A673 (cell line): ENCODE measurements at regions not wholly inside any gene's neighbourhood (a gene's known extent, or its start where the extent isn't known, plus 50 kb on each side); places are given as distances from the start of the nearest gene placed in this dataset.

Source experiments
- BruUV-seq: library from RNA; stranded (reverse); fragments of 400-500 nt; replicated peaks from 2 replicates; lab custom pipeline; 2021; lab: Mats Ljungman, UMichigan
- CTCF ChIA-PET: fragments of 300-600 bp; sonication (Branson Sonifier 250); formaldehyde crosslinking; loops from one replicate; lab custom pipeline; 2022; ENCODE audit warnings: antibody characterized with exemption; lab: Charles Lee
- POLR2A ChIA-PET: fragments of 300-600 bp; sonication (Branson Sonifier 250); formaldehyde crosslinking; loops from one replicate; lab custom pipeline; 2022; ENCODE audit warnings: antibody characterized with exemption; ENCODE audit not compliant: low non-redundant PET; lab: Charles Lee
- DNase-seq: peaks from one replicate; pipeline ENCODE4 v3.0.0-alpha.2; 2015; ENCODE audit warnings: low spot score
- H3K27ac ChIP-seq: fragments of 200-600 bp; sonication (generic); 2 replicates; pipeline ENCODE4 v1.5.1; 2016; ENCODE audit warnings: mixed run types, low read depth, mild to moderate bottlenecking, mixed read lengths, antibody characterized with exemption, low read length; ENCODE audit not compliant: poor library complexity, severe bottlenecking
- H3K27me3 ChIP-seq: fragments of 200-600 bp; sonication (generic); replicated peaks from 2 replicates; pipeline ENCODE4 v1.6.1; 2017; ENCODE audit warnings: mixed run types, low read depth, mild to moderate bottlenecking, mixed read lengths, antibody characterized with exemption, low read length; ENCODE audit not compliant: insufficient read depth, poor library complexity
- H3K36me3 ChIP-seq: fragments of 200-600 bp; sonication (generic); 2 replicates; pipeline ENCODE4 v1.6.1; 2016; ENCODE audit warnings: mixed run types, mild to moderate bottlenecking, mixed read lengths, antibody characterized with exemption, low read length; ENCODE audit not compliant: insufficient read depth, poor library complexity, severe bottlenecking
- H3K4me1 ChIP-seq: fragments of 200-600 bp; sonication (generic); 2 replicates; pipeline ENCODE4 v1.6.1; 2017; ENCODE audit warnings: mixed run types, mild to moderate bottlenecking, mixed read lengths, antibody characterized with exemption, low read length; ENCODE audit not compliant: insufficient read depth, poor library complexity, severe bottlenecking
- H3K4me3 ChIP-seq: fragments of 200-600 bp; sonication (generic); 2 replicates; pipeline ENCODE4 v1.5.1; 2016; ENCODE audit warnings: low read depth, mixed run types, mild to moderate bottlenecking, mixed read lengths, low read length; ENCODE audit not compliant: poor library complexity, severe bottlenecking
- H3K9me3 ChIP-seq: fragments of 200-600 bp; sonication (generic); 2 replicates; pipeline ENCODE4 v1.6.1; 2016; ENCODE audit warnings: mixed run types, low read depth, mild to moderate bottlenecking, mixed read lengths, antibody characterized with exemption, low read length; ENCODE audit not compliant: poor library complexity, severe bottlenecking
- EZH2 ChIP-seq: fragments of 200-600 bp; sonication (generic); IDR thresholded peaks from 2 replicates; pipeline ENCODE4 v1.6.1; 2017; ENCODE audit warnings: borderline replicate concordance, low read depth, mild to moderate bottlenecking, mixed read lengths, antibody characterized with exemption, low read length; ENCODE audit not compliant: poor library complexity, severe bottlenecking
- intact Hi-C: fragments of 100-400 bp; cut with micrococcal nuclease; formaldehyde crosslinking; loops from one replicate; pipeline ENCODE4 v1.10.0; 2022; ENCODE audit not compliant: unreplicated experiment
- TF ChIP-seq, protein P1 (sequence below): fragments of 300-800, 200-600 bp; sonication (generic); conservative IDR thresholded peaks from 2 replicates; pipeline ENCODE4 v1.5.1; 2017; ENCODE audit warnings: low read depth, mild to moderate bottlenecking, antibody characterized with exemption, low read length, moderate library complexity, mixed read lengths

DNA sequence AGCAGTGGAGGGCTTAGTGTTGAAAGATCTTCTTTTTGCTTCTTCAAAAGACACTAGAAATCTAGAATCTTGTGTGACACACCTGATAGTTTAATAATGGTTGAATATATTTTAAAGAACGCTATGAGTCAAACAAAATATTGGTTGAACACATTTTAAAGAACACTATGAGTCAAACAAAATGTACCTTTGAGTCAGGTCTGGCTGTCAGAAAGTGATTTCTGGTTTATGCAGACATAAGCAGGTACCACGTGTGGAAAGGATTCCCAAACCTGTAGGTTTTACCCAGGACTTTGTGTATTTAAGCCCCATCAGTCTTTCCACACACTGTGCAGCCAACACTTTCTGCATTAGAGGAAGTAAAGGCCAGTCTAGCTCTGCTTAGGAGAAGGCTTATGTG lies 366.7 kb upstream of the TENM4 start:
- DNase-seq = no peak
- CTCF ChIA-PET = no interaction called here
- intact Hi-C loops = no loop called here
- Histone ChIP-seq H3K4me1 (no peaks in the 10 kb centered on the region), H3K9me3 (no peaks in the 10 kb centered on the region), H3K36me3 (no peaks in the 10 kb centered on the region), H3K27ac (no peak overlapping the region), H3K4me3 (no peak overlapping the region), H3K27me3 (no peaks in the 10 kb centered on the region)
- POLR2A ChIA-PET = no interaction called here
- TF ChIP-seq, protein P1, sequence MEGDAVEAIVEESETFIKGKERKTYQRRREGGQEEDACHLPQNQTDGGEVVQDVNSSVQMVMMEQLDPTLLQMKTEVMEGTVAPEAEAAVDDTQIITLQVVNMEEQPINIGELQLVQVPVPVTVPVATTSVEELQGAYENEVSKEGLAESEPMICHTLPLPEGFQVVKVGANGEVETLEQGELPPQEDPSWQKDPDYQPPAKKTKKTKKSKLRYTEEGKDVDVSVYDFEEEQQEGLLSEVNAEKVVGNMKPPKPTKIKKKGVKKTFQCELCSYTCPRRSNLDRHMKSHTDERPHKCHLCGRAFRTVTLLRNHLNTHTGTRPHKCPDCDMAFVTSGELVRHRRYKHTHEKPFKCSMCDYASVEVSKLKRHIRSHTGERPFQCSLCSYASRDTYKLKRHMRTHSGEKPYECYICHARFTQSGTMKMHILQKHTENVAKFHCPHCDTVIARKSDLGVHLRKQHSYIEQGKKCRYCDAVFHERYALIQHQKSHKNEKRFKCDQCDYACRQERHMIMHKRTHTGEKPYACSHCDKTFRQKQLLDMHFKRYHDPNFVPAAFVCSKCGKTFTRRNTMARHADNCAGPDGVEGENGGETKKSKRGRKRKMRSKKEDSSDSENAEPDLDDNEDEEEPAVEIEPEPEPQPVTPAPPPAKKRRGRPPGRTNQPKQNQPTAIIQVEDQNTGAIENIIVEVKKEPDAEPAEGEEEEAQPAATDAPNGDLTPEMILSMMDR = no peak
- no peak for TF ChIP-seq EZH2
- BruUV-seq = no TSS peak

DNA sequence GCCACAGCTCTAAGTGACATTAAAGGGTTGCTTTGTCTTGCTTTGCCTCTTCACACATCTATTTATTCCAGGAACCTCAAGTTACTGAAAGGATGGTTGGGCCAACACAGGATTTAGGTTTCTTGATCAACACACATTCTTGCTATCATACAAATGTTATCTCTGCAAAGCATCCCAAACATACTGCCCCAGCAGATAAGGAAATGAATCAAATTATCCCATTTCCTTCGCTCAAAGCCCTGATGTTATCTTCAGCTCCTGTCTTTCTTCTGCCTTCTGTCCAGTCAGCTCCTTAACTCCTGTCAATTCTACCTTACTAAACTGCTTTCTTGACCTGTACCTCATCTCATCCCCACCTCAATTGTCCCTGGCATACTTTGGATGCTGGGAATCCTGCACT lies 355.9 kb upstream of the TENM4 start:
- POLR2A ChIA-PET = no interaction called here
- intact Hi-C loops = no loop called here
- no peak overlapping the region for H3K4me3 ChIP-seq
- no peaks in the 10 kb centered on the region for H3K4me1 ChIP-seq
- no peaks in the 10 kb centered on the region for H3K27me3 ChIP-seq
- H3K36me3 ChIP-seq = no peaks in the 10 kb centered on the region
- no peak for TF ChIP-seq EZH2
- TF ChIP-seq, protein P1 = no peak
- H3K27ac ChIP-seq = no peak overlapping the region
- no TSS peak for BruUV-seq
- CTCF ChIA-PET = no interaction called here
- no peak for DNase-seq
- no peaks in the 10 kb centered on the region for H3K9me3 ChIP-seq

DNA sequence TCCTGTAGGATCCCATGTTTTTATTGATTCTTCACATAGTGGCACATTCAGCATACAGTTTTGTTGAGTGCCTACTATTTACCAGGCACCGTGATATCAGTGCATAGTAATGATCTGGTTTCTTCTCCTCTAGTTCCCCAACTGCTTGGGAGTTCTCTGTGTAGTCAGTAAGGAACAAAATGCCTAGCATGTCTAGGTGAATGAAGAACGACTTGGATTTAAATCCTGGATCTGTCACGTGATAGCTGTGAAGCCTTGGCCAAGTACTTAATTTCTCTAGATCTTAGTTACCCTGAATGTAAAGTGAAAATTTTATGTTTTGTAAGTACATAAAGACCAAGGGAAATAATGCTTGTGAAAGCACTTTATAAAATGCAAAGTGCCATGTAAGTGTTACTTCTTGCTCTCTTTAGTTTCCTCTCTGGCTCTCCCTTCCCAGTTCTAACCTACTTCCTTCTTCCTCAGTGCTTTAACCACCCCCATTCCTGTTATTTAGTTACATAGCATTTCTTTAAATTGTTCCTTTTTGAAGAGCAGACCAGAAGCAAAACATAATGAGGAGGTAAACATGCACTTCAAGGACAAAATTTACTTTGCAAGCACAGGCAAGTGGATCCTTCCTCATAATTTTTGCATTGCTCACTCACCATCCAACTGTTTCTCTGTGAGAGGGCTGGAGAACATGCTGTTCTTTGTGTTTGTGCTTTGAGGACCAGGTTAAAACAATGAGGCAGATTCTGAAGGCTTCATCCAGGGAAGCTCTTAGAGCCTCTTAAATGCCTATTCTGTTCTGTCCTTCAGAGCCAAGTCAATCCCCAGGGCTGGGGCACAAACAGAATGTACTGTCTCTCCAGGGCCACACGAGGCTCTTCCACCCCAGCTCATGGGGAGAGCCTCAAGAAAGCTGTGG lies 353.9 kb upstream of the TENM4 start:
- H3K9me3 ChIP-seq = no peaks in the 10 kb centered on the region
- no peaks in the 10 kb centered on the region for H3K36me3 ChIP-seq
- TF ChIP-seq EZH2 = no peak
- TF ChIP-seq, protein P1 = no peak
- no peaks in the 10 kb centered on the region for H3K27me3 ChIP-seq
- ChIA-PET CTCF (no interaction called here), POLR2A (no interaction called here)
- no peak for DNase-seq
- no peaks in the 10 kb centered on the region for H3K4me1 ChIP-seq
- no peak overlapping the region for H3K27ac ChIP-seq
- intact Hi-C loops = no loop called here
- no TSS peak for BruUV-seq
- no peak overlapping the region for H3K4me3 ChIP-seq
